VCaP (cell line): ENCODE measurements at regions not wholly inside any gene's neighbourhood (a gene's known extent, or its start where the extent isn't known, plus 50 kb on each side); places are given as distances from the start of the nearest gene placed in this dataset.

Experiments
- H3K27ac ChIP-seq: fragments of 450-650 bp; 2 replicates; pipeline ENCODE4 v1.5.1; 2017
- CTCF ChIP-seq: fragments of 450-650 bp; conservative IDR thresholded peaks from 2 replicates; pipeline ENCODE4 v1.5.1; 2017; ENCODE audit warnings: mild to moderate bottlenecking, moderate library complexity

DNA sequence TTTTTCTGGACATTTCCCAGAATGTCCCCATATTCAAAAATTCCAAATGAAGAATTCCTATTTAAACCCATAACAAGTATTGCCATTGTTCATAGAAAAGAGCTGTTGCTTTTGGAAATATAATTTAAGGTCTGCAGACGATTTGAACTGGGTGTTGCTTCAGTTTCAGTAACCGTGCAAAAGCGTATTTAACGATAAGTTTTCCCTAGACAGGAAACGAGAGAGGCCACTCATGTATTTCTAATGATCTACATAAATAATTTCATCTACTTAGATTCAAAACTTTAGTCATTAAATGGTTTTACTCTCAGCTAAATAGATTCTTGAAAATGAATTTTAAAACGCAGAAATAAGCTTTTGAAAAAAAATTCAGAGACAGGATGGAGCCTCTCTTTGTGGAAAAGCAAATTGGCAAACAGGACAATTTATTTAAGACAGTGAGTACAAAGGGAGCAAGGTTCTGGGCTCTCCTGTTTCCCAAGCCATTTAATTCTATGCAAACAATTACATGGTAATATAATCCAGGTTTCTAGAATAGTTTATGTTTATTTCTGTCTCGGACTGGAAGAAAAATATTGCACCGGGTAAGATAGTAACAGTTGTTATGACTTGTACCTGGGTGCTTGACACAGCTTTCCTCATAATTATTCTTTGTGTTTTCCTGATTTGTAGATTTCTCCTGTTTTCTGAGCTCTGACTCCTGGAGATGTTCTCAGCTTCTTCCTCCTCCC is 263.0 kb downstream of the BAMBI start:
- no peak for TF ChIP-seq CTCF
- H3K27ac ChIP-seq, result no peak overlapping the region

DNA sequence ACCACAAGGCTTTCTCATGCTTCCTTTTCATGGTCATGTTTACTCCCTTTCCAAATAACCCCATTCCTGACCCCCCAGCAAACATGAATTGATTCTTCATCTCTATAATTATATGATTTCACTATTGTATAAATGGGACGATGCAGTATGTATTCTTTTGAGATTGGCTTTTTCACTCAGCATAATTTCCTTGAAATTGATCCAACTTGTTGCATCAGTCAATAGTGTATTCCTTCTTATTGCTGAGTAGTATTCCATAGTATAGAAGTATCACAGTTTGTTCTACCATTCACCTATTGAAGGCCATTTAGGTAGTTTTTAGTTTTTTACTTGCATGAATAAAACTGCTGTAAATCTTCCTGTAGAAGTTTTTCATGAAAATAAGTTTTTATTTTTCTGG is 264.7 kb downstream of the BAMBI start:
- no peak overlapping the region for H3K27ac ChIP-seq

GRCh38 chr10:28945959-28946358 is 268.6 kb downstream of the BAMBI start:
- no peak for TF ChIP-seq CTCF
- H3K27ac ChIP-seq, result no peak overlapping the region

More for the DNA sequence above, 264.7 kb downstream of the BAMBI start:
- no peak for TF ChIP-seq CTCF

GRCh38 chr10:28946479-28946878 is 269.2 kb downstream of the BAMBI start:
- no peak overlapping the region for H3K27ac ChIP-seq

DNA sequence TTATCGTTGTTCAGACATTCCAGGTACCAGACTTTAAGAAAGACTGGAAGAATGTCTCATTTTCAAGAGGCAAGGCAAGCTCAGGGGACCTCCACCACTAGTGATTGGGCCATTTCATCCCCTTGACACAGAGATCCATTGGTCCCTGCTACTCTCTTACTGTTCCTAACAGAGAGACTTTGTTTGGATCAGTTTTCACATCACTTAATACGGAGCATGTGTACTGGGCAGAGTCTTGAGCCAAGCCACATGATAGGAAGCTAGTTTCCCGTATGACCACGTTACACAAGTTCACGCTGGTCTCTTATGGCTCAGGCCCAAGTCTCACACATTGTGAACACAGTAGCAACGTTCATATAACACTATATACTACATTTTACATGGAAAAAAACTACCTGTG is 269.9 kb downstream of the BAMBI start:
- TF ChIP-seq CTCF, result no peak
- no peak overlapping the region for H3K27ac ChIP-seq

More at GRCh38 chr10:28946479-28946878, 269.2 kb downstream of the BAMBI start:
- TF ChIP-seq CTCF, result no peak

DNA sequence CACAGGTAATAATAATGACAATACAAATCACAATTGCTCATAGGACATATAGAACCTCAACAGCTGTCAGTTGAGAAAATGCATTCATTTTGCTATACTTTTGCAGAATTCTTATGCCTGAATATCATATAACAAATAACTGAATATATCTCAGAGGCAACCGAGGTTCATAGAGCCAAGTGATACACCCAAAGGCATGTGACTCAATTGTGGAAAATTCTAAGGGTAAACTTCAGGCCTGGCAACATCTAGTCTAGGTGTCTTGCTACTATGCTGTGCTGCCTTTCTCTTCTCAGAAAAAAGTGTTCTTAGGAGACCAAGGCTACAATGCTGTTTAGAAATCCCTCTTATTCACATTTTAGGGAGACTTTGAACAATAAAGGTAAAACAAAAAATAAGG is 270.7 kb downstream of the BAMBI start:
- H3K27ac ChIP-seq, result no peak overlapping the region
- TF ChIP-seq CTCF, result no peak

DNA sequence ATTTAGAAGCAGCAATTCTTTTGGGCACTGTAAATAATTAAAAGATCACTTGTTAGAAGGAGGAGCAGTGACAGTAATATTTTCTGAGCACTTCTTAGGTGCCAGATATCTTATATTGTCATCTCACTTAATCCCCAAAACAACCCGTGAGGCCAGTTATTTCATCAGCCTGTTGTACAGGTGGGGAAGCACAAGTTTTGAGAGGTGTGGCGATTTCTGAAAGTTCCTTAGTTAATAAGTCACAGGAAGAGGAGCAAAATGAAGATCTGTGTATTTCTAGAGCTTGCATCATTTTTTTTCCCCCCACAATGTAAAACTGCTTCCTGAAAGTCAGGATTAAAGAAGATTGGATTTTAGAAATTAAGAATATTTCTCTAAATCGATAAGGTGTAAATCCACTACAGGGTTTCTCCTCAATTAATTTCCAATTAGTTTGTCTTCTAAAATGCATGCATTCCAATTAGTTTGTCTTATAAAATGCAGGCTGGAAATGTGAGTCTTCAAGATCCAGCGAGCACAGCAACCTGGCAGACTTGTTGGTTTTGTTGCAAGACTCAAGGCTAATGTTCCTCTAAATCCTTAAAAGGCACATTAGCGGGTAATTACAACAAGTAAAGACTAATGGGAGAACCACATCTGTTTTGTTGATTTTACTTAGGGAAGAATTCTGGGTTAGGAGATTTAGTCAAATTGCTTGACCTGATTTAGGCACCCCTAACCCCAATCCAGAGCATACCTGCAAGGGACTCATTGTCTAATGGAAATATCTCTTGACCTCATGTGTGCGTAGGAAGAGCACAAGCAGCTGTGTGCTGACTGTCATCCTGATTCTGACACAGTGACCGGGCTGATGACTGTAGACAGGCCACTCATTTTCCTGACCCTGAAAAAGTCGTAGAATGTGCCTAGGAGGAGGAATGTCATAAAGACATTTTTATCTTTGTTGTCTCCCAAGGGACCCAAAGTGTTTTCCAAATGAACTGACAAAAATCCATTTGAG is 272.0 kb downstream of the BAMBI start:
- no peak for TF ChIP-seq CTCF
- no peak overlapping the region for H3K27ac ChIP-seq
